Fibroblast of lung (primary cell): ENCODE measurements at regions not wholly inside any gene's neighbourhood (a gene's known extent, or its start where the extent isn't known, plus 50 kb on each side); places are given as distances from the start of the nearest gene placed in this dataset.

ENCODE experiments used
- DNase-seq, 2 donors: peaks; one replicate each; pipeline versions ENCODE4 v3.0.0 to v3.0.0-alpha.2; 2010; ENCODE audit warnings: low read depth in 2 of 2
- H2AFZ ChIP-seq: 2 replicates; pipeline ENCODE4 v1.5.1; 2012; ENCODE audit warnings: low read length, control low read depth, inconsistent platforms
- H3K27ac ChIP-seq: 2 replicates; pipeline ENCODE4 v1.5.1; 2011; ENCODE audit warnings: low read length, control low read depth; ENCODE audit not compliant: insufficient read depth
- H3K27me3 ChIP-seq: 2 replicates; pipeline ENCODE4 v1.5.1; 2011; ENCODE audit warnings: mild to moderate bottlenecking, low read length; ENCODE audit not compliant: control insufficient read depth, insufficient read depth
- H3K36me3 ChIP-seq: 2 replicates; pipeline ENCODE4 v1.5.1; 2011; ENCODE audit warnings: low read length; ENCODE audit not compliant: control insufficient read depth, insufficient read depth
- H3K4me1 ChIP-seq: 2 replicates; pipeline ENCODE4 v1.5.1; 2011; ENCODE audit warnings: low read length; ENCODE audit not compliant: control insufficient read depth, insufficient read depth; ENCODE audit errors: extremely low read depth
- H3K4me2 ChIP-seq: 2 replicates; pipeline ENCODE4 v1.5.1; 2011; ENCODE audit warnings: low read length, control low read depth; ENCODE audit not compliant: insufficient read depth; ENCODE audit errors: extremely low read depth
- H3K4me3 ChIP-seq, 4 experiments: fragments of 200-600 bp in 1 of 4; sonication (generic) in 1 of 4; replicated peaks in 1 of 4; 2 replicates each; pipeline ENCODE4 v1.5.1; 2011 to 2016; ENCODE audit warnings: low read length in 4 of 4, low read depth in 3 of 4, mild to moderate bottlenecking in 3 of 4, control low read depth in 2 of 4, inconsistent platforms in 1 of 4, mixed read lengths in 1 of 4; ENCODE audit not compliant: insufficient read depth in 1 of 4; ENCODE audit errors: control extremely low read depth in 1 of 4
- H3K79me2 ChIP-seq: 2 replicates; pipeline ENCODE4 v1.5.1; 2012; ENCODE audit warnings: mild to moderate bottlenecking, low read length, inconsistent platforms; ENCODE audit not compliant: control insufficient read depth, insufficient read depth
- H3K9ac ChIP-seq: 2 replicates; pipeline ENCODE4 v1.5.1; 2011; ENCODE audit warnings: mild to moderate bottlenecking, low read length, control low read depth; ENCODE audit not compliant: insufficient read depth
- H3K9me3 ChIP-seq: 2 replicates; pipeline ENCODE4 v1.5.1; 2012; ENCODE audit warnings: low read depth, low read length; ENCODE audit not compliant: control insufficient read depth, insufficient read depth
- H4K20me1 ChIP-seq: 2 replicates; pipeline ENCODE4 v1.5.1; 2011; ENCODE audit warnings: low read length; ENCODE audit not compliant: control insufficient read depth, insufficient read depth; ENCODE audit errors: extremely low read depth
- CTCF ChIP-seq, 2 donors: IDR thresholded peaks in 1 of 2; conservative IDR thresholded peaks in 1 of 2; 1 replicate in 1 of 2; 2 replicates in 1 of 2; pipeline ENCODE4 v1.5.1; 2011 to 2012; ENCODE audit warnings: low read length in 2 of 2, control low read depth in 1 of 2, inconsistent platforms in 1 of 2, low read depth in 1 of 2, mild to moderate bottlenecking in 1 of 2
- EZH2 ChIP-seq: IDR thresholded peaks from 2 replicates; pipeline ENCODE4 v1.5.1; 2012; ENCODE audit warnings: low read length, control low read depth, mild to moderate bottlenecking; ENCODE audit errors: missing control alignments

- no peak for DNase-seq
- Histone ChIP-seq H3K4me1 (no peaks in the 10 kb centered on the region), H3K27ac (no peak overlapping the region), H3K9ac (no peak overlapping the region), H3K79me2 (no peaks in the 10 kb centered on the region), H3K27me3 (no peaks in the 10 kb centered on the region), H3K36me3 (no peaks in the 10 kb centered on the region), H3K9me3 (no peaks in the 10 kb centered on the region), H3K4me2 (no peak overlapping the region), H2AFZ (no peak overlapping the region), H4K20me1 (no peaks in the 10 kb centered on the region), H3K4me3 (no peak overlapping the region)
- TF ChIP-seq CTCF (conservative IDR thresholded peaks at IDR 0.05 in 1 of 2, IDR thresholded peaks at IDR 0.05 in 1 of 2; ENCODE audit: low read depth in 1 of 2, low read length in 2 of 2) (no peak), EZH2 (no peak)
Measured at GRCh38 chr18:41829647-41830516, 125.2 kb upstream of the PIK3C3 start.

DNA sequence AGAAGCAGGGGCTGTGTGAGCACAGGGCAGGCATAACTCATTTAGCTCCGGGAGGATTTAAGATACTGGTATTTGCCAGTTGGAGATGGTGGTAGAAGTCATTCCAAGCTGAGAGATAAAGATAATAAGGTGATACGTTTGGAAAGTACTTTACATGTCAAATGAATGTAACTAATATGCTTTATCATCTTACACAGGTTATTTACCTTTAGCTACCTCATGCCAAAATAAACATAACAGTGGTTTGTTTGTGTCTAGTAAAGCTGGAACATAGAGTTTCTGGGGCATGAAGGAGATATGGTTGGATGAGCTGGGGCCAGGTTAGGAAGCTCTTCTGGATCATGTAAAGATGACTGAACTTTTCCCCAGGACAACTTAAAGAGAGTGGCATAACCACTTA is 126.9 kb upstream of the PIK3C3 start:
- no peak overlapping the region for H3K9ac ChIP-seq
- H3K4me3 ChIP-seq, result no peak overlapping the region
- no peaks in the 10 kb centered on the region for H3K4me1 ChIP-seq
- H3K79me2 ChIP-seq, result no peaks in the 10 kb centered on the region
- no peak for TF ChIP-seq CTCF (conservative IDR thresholded peaks at IDR 0.05 in 1 of 2, IDR thresholded peaks at IDR 0.05 in 1 of 2; ENCODE audit: low read depth in 1 of 2, low read length in 2 of 2)
- no peak for TF ChIP-seq EZH2
- H4K20me1 ChIP-seq, result no peaks in the 10 kb centered on the region
- H3K36me3 ChIP-seq, result no peaks in the 10 kb centered on the region
- no peak overlapping the region for H3K4me2 ChIP-seq
- no peaks in the 10 kb centered on the region for H3K9me3 ChIP-seq
- no peak overlapping the region for H3K27ac ChIP-seq
- no peak overlapping the region for H2AFZ ChIP-seq
- H3K27me3 ChIP-seq, result no peaks in the 10 kb centered on the region
- DNase-seq, result no peak

DNA sequence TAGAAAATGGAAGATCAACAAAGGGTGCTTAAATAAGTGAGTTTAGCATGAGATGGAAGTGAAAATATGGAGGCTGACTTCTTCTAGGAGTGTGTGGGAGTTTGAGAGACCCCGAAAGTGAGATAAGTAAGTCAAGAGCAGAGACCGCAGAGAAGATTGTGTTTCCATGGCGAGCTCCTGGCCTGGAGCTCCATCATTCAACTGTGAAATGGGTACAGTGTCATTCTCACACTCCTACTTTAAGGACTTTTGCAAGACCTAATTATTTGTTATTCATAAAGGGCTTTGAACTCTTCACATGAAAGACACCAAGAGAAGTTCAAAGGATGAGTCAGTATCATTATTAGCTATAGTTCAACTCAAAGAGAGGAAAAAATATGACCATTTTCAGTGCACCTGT is 134.2 kb upstream of the PIK3C3 start:
- Histone ChIP-seq H3K4me1 (no peaks in the 10 kb centered on the region), H2AFZ (no peak overlapping the region), H3K4me2 (no peak overlapping the region), H3K36me3 (no peaks in the 10 kb centered on the region), H3K9ac (no peak overlapping the region), H3K79me2 (no peaks in the 10 kb centered on the region), H4K20me1 (no peaks in the 10 kb centered on the region), H3K4me3 (no peak overlapping the region), H3K27me3 (no peaks in the 10 kb centered on the region), H3K27ac (no peak overlapping the region), H3K9me3 (no peaks in the 10 kb centered on the region)
- TF ChIP-seq EZH2 (no peak), CTCF (conservative IDR thresholded peaks at IDR 0.05 in 1 of 2, IDR thresholded peaks at IDR 0.05 in 1 of 2; ENCODE audit: low read depth in 1 of 2, low read length in 2 of 2) (no peak)
- DNase-seq, result no peak
